NCI-H2227 (cell line): ENCODE measurements at regions not wholly inside any gene's neighbourhood (a gene's known extent, or its start where the extent isn't known, plus 50 kb on each side); places are given as distances from the start of the nearest gene placed in this dataset.

ENCODE experiments used
- DNase-seq: peaks from one replicate; lab custom pipeline; 2025; ENCODE audit not compliant: unreplicated experiment; lab: John Stamatoyannopoulos, UW

GRCh38 chr5:23253621-23254198 lies 253.7 kb upstream of the PRDM9 start:
- DNase-seq, result no peak

- DNase-seq, result no peak
These were observed 264.5 kb upstream of the PRDM9 start for GRCh38 chr5:23242891-23243290.

- DNase-seq, result no peak
These were observed 272.2 kb upstream of the PRDM9 start for GRCh38 chr5:23235246-23235645.

DNA sequence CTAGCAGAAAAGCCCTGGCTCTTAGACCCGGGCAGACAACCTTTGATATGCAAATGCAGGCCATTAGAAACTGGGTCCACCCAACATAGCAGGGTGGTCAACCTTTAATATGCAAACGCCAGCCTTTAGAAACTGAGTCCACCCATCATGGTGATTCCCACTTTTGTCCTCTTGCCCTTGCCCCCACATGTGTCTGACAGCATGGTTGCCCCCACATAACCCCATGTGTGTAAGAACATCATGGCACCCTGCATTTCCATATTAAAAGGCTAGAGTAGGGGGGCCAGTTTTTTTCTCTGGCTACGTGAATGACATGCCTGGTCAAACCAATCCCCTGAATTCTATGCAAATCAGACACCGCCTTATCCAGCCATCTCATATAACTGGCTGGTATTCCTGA lies 273.2 kb upstream of the PRDM9 start:
- no peak for DNase-seq

DNA sequence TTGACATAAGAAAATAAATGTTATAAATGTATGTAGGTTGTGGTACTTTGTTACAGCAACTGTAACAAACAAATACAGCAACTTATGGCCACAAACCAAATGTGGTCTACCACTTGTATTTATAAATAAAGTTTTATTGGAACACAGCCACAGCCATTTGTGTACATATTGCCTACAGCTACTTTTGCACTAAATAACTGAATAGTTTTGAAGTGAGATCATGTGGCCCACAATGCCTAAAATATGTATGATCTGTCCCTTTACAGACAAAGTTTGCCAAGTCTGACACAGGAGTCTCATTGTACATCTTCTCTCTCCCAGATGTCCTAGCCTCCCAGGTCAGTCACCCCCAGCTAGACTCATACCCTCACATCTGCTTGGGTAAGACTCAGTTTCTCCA lies 283.6 kb upstream of the PRDM9 start:
- no peak for DNase-seq

GRCh38 chr5:23221831-23222230 lies 285.6 kb upstream of the PRDM9 start:
- no peak for DNase-seq

- no peak for DNase-seq
These were observed 290.2 kb upstream of the PRDM9 start for GRCh38 chr5:23217159-23217558.

- DNase-seq, result no peak
These were observed 291.1 kb upstream of the PRDM9 start for GRCh38 chr5:23216345-23216744.

- DNase-seq, result peak; percentile 74
These were observed 298.4 kb upstream of the PRDM9 start for GRCh38 chr5:23208959-23209431.

DNA sequence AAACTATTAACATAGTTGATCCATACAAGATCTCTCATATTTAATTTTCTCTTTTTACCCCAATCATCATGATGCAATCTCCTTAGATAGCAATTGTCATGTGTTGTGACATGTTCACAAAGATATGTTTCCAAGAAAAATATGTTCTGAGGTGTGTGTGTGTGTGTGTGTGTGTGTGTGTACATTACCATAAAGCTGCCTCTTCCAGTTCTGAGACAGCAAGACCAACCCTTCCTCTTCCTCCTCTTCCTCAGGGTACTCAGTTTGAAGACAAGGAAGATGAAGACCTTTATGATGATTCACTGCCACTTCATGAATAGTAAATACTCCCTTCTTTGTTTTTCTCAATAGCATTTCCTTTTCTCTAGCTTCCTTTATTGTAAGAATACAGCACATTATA lies 303.3 kb upstream of the PRDM9 start:
- DNase-seq, result no peak

- DNase-seq, result no peak
These were observed 316.7 kb upstream of the CDH12 start for GRCh38 chr5:23169660-23170416.

- DNase-seq, result no peak
These were observed 311.8 kb upstream of the CDH12 start for GRCh38 chr5:23164971-23165370.

DNA sequence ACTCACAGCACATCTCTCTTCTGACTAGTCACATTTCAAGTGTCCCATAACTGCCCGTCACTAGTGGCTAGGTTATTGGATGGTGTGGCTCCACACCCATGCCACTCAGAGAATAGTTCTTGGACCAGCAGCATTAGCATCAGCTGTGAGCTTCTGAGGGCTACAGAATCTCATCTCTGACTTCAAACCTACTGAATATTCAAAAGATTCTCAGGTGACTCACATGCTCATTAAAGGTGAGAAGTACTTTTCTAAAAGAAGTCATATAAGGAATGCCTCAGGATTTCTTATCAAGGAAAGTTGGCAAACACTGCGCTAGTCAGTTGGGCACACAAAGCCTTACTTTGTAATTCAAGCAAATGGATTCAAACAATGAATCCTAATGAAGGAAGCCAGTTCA lies 305.0 kb upstream of the CDH12 start:
- no peak for DNase-seq

DNA sequence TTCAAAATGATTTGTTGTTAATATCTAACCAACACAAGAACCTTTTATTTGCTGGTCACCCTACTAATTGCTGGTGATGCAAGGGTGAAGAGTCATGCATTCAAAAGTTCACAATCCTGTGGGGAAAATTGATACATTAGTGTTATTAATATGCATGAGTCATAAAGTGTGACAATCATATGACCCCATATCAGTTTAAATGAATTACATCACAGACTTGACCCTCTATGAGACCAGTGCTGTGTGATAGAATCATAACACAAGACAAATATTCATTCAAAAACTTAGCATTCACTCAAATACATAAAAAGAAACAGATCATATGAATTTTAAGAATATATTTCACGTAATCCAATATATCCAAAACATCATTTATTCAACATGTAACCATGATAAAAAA lies 304.6 kb upstream of the CDH12 start:
- no peak for DNase-seq

DNA sequence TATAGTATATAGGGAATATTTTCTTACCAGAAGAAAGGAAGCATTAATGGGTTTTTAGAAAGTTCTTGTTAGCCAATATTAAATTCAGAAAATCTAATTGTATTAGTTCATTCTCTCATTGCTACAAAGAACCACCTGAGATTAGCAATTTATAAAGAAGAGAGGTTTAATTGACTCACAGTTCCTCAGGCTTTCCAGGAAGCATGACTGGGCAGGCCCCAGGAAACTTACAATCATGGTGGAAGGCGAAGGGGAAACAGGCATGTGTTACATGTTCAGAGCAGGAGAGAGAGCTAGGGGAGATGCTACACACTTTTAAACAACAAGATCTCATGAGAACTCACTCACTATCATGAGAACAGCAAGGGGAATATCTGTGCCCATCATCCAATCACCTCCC lies 304.0 kb upstream of the CDH12 start:
- no peak for DNase-seq

DNA sequence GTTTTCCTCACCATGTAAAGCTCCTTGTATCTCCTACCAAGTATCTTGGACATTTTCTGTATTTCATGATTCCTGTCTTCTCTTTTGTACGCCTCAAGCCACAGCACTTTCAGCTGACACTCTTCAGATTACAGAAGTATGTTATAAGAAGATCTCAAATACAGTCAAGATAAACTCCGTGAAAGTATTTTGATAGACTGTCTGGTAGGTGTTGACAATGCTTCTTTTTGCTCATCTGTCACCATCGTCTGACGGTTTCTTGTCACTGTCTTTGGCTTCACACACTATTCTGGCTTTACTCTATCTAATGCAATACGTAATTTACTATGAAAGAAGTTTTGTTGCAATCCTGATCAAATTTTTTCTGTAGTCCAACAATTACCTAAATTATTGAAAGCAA lies 294.5 kb upstream of the CDH12 start:
- DNase-seq, result no peak

GRCh38 chr5:23146183-23146582 lies 293.0 kb upstream of the CDH12 start:
- DNase-seq, result no peak

DNA sequence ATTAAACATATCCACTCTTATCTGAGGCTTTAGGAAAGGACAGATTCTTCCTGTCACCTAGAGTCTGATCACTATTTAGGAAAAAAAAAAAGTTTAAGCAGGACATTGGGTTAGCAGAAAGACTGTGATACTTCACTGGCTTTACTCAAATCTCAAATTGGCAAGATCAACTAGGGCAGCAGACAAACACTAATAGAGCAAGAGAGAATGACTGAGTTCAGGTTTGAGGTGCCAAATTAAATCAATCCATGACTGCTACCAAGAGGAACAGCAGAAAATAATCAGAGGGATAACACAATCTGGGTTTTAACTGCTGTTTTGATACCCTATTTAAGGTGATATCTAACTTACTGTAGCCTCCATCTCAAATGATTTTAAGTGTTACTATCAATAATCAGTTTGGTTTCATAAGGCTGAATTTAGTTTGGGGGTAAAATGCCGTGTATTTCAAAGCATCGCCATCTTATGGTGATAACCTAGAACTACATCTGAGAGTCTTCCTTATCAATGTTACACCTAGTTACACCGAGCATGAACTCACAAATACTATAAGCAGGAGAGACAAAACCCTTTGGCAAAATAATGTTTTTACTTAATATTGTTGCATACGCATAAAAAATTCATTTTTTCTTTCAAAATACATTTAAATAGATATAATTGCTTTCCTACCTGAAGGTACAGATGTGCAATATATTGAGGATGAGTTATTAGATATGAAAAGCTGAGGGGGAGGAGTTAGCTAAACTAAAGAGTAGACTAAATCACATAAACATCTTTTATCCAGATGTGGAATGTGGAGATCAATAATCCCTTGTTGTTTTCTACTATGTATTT lies 286.4 kb upstream of the CDH12 start:
- DNase-seq, result peak; percentile 12

- DNase-seq, result no peak
These were observed 283.8 kb upstream of the CDH12 start for GRCh38 chr5:23136958-23137357.

DNA sequence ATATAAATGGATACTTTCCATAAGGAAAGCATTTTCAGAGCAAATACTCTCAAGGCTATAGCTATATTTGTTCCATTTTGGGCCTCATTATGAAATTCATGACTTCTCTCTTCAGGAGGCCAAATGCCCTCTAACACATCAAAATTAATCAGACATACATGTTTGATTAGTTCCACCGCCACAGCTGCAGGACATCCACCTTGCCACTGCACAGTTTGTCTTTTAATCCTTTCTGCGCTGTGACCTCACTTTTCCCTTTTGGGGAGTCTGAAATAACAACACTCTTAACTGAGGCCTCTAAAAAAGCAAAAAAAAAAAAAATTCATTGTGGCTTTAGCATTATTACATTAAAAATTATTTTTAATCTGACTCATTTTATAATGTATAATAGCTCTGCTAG lies 279.1 kb upstream of the CDH12 start:
- DNase-seq, result no peak

DNA sequence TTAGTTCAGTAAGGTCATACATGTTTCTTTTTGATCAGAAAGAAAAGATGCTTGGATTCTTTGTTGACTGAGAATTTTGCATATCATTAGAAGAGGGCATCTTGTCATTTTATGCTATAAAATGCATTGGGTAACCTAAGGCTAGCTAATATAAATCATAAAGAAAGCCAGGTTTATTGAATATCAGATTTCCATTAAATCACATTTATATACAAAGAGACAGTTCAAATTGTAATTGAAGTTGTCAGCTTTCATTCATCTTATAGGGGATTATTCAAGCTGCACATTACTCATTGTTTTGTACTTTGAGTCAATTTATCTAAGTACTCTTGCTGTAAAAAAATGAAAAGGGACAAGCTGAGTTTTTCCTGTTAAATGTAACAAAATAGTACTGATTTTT lies 259.1 kb upstream of the CDH12 start:
- no peak for DNase-seq

DNA sequence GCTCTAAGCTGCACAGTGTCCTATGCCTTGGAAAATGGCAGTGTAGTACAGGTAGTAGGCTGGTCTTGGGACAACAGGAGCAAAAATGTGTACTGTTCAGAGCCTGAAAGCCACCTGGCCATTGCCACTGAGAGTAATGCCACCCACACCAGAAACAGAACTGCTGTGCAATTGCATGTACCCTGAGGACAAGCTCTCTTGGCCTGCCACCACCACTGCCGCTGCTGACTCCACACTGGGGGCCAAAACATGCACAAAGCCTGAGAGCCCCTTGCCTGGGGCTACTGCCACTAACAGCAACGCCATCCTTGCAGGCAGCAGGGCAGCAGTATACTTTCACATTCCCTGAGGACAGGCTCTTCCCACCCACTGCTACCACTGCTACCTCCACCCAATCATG lies 251.9 kb upstream of the CDH12 start:
- DNase-seq, result no peak
